ENCODE measurements at regions not wholly inside any gene's neighbourhood (a gene's known extent, or its start where the extent isn't known, plus 50 kb on each side); places are given as distances from the start of the nearest gene placed in this dataset.

- intact Hi-C loops (cut with DNase I; ENCODE audit: low total_unique reads): no loop called here
- no peak for TF ChIP-seq POLR2A (IDR thresholded peaks at IDR 0.05)
- TF ChIP-seq, protein P1, sequence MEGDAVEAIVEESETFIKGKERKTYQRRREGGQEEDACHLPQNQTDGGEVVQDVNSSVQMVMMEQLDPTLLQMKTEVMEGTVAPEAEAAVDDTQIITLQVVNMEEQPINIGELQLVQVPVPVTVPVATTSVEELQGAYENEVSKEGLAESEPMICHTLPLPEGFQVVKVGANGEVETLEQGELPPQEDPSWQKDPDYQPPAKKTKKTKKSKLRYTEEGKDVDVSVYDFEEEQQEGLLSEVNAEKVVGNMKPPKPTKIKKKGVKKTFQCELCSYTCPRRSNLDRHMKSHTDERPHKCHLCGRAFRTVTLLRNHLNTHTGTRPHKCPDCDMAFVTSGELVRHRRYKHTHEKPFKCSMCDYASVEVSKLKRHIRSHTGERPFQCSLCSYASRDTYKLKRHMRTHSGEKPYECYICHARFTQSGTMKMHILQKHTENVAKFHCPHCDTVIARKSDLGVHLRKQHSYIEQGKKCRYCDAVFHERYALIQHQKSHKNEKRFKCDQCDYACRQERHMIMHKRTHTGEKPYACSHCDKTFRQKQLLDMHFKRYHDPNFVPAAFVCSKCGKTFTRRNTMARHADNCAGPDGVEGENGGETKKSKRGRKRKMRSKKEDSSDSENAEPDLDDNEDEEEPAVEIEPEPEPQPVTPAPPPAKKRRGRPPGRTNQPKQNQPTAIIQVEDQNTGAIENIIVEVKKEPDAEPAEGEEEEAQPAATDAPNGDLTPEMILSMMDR (IDR thresholded peaks at IDR 0.05): no peak
- no peak overlapping the region for H3K4me3 ChIP-seq (ENCODE audit: low read depth, poor library complexity, severe bottlenecking)
- no peak for DNase-seq (ENCODE audit: low spot score in 2 of 2)
- WGBS, 2 donors: 71% methylated on average over 4 of the region's 4 CpGs
Observed at GRCh38 chr7:21353388-21353780, 74.5 kb upstream of the SP4 start.

DNA sequence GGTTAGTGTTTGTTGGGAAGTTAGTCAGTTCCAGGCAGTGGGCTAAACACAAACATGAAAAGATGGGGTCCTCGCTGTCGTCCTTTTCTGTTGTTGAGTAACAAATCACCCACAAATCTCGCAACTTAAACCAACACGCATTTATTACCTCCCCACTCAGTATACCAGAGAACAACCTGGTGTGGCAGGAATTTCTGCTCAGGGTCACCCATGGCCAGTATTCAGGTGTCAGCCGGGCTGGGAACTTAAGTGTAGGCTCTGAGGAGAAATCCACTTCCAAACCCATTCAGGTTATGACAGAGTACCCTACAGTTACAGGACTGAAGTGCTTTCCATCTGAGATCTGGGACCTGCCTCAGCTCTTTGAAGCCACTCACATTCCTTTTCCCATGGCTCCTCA is 73.6 kb upstream of the SP4 start:
- intact Hi-C loops (cut with DNase I; ENCODE audit: low total_unique reads): no loop called here
- TF ChIP-seq, protein P1 (IDR thresholded peaks at IDR 0.05): no peak
- no peak for TF ChIP-seq POLR2A (IDR thresholded peaks at IDR 0.05)
- 93 to 94% methylated on average over 5 of the region's 5 CpGs for WGBS, 2 donors
- no peak for DNase-seq (ENCODE audit: low spot score in 2 of 2)
- H3K4me3 ChIP-seq (ENCODE audit: low read depth, poor library complexity, severe bottlenecking): no peak overlapping the region

DNA sequence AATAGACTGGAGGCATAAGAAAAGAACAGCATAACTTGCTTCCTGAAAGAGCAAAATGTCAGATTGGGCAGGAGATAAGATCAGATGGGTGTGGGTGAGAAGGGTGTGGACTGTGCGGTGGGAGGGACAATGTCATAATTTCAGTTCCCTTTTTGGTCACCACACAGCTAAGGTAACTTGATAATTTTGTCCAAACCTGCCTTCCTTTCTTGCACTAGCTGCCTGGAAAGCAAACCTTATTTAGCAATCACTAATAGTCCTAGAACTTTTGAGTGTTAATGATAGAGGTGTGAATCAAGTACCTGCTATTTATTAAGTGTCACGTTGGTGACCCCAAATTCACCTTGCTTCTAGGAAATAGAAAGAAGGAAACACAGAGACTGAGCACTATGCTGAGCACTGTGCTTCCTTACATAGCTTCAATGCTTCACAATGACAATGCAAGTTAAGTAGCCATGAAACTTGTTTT is 72.4 kb upstream of the SP4 start:
- WGBS, 2 donors: 25 to 31% methylated on average over 2 of the region's 2 CpGs
- intact Hi-C loops (cut with DNase I; ENCODE audit: low total_unique reads): no loop called here
- TF ChIP-seq, protein P1 (IDR thresholded peaks at IDR 0.05): no peak
- TF ChIP-seq POLR2A (IDR thresholded peaks at IDR 0.05): no peak
- DNase-seq (ENCODE audit: low spot score in 2 of 2): no peak
- no peak overlapping the region for H3K4me3 ChIP-seq (ENCODE audit: low read depth, poor library complexity, severe bottlenecking)

- TF ChIP-seq POLR2A (IDR thresholded peaks at IDR 0.05): no peak
- TF ChIP-seq, protein P1 (IDR thresholded peaks at IDR 0.05): no peak
- H3K4me3 ChIP-seq (ENCODE audit: low read depth, poor library complexity, severe bottlenecking): no peak overlapping the region
- intact Hi-C loops (cut with DNase I; ENCODE audit: low total_unique reads): no loop called here
- no peak for DNase-seq (ENCODE audit: low spot score in 2 of 2)
Observed at GRCh38 chr7:21356616-21357015, 71.3 kb upstream of the SP4 start.

DNA sequence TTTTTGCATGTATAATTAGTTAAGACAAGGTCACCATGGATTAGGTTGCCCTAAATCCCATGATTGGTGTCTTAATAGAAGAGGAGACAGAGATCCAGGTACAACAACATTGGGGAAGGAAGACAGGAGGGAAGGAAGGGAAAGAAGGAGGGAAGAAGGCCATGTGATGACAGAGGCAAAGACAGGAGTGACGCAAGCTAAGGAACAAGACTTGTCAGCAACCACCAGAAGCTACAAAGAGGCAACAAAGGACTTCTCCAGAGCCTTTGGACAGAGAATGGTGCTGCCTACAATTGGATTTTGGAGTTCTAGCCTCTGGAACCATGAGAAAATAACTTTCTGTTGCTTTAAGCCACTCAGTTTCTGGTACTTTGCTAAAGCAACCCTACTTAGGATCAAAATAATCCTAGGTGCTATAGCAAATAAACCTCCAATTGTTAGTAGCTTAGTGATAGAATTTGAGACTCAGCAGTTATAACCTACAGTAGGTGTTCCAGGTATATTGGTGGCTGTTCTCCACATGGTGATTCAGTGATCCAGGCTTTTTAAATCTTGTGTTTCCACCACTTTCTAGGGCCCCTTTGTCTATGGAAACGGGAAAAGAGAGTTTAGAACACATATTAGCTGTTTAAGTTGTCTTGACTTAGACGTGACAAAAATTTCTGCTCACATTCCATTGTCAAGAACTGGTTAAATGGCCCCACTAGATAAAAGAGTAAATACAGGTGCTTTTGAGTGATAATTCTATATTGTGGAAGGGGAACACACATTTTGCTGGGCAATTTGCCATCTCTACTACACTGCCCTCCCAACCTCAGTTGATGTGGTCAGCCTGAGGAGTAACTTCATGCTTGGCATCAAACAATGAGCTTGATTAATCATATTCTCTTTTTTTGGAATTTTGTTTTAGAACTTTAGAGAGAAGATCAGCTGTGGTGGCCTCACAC is 70.5 kb upstream of the SP4 start:
- TF ChIP-seq POLR2A (IDR thresholded peaks at IDR 0.05): no peak
- TF ChIP-seq, protein P1 (IDR thresholded peaks at IDR 0.05): no peak
- DNase-seq (ENCODE audit: low spot score in 2 of 2): no peak

More for the DNA sequence above, 70.5 kb upstream of the SP4 start:
- 73 to 80% methylated on average over 3 of the region's 3 CpGs for WGBS, 2 donors
- H3K4me3 ChIP-seq (ENCODE audit: low read depth, poor library complexity, severe bottlenecking): no peak overlapping the region
- intact Hi-C loops (cut with DNase I; ENCODE audit: low total_unique reads): no loop called here

Measured in lower leg skin (tissue), 4 donors.